Keratinocyte (primary cell): ENCODE measurements at regions not wholly inside any gene's neighbourhood (a gene's known extent, or its start where the extent isn't known, plus 50 kb on each side); places are given as distances from the start of the nearest gene placed in this dataset.

Source experiments
- DNase-seq: peaks from one replicate; pipeline ENCODE4 v3.0.0-alpha.2; 2011; ENCODE audit warnings: low read depth, missing footprints, low spot score
- FAIRE-seq: peaks from 2 replicates; lab custom pipeline; 2011; peaks lifted over from hg19 to GRCh38; lab: Jason Lieb, UNC
- H2AFZ ChIP-seq: 2 replicates; pipeline ENCODE4 v1.6.0; 2012; ENCODE audit warnings: low read length, control low read depth, inconsistent platforms; ENCODE audit not compliant: control insufficient read depth
- H3K27ac ChIP-seq: 2 replicates; pipeline ENCODE4 v1.5.1; 2011; ENCODE audit warnings: low read length; ENCODE audit not compliant: control insufficient read depth, insufficient read depth
- H3K27me3 ChIP-seq: 3 replicates; pipeline ENCODE4 v1.6.0; 2011; ENCODE audit warnings: low read length; ENCODE audit not compliant: control insufficient read depth, insufficient read depth; ENCODE audit errors: extremely low read depth
- H3K36me3 ChIP-seq, 2 experiments: 2 replicates in 1 of 2; 3 replicates in 1 of 2; pipeline ENCODE4 v1.5.1; 2011; ENCODE audit warnings: low read length in 2 of 2, mild to moderate bottlenecking in 1 of 2; ENCODE audit not compliant: control insufficient read depth in 2 of 2, insufficient read depth in 2 of 2; ENCODE audit errors: extremely low read depth in 1 of 2
- H3K4me1 ChIP-seq: 3 replicates; pipeline ENCODE4 v1.5.1; 2011; ENCODE audit warnings: low read length; ENCODE audit not compliant: control insufficient read depth, insufficient read depth; ENCODE audit errors: extremely low read depth
- H3K4me2 ChIP-seq: 3 replicates; pipeline ENCODE4 v1.6.0; 2011; ENCODE audit warnings: low read depth, low read length; ENCODE audit not compliant: control insufficient read depth, insufficient read depth; ENCODE audit errors: extremely low read depth
- H3K4me3 ChIP-seq, 3 experiments: fragments of 200-600 bp in 1 of 3; sonication (generic) in 1 of 3; 2 replicates in 2 of 3; 3 replicates in 1 of 3; pipeline ENCODE4 v1.5.1; 2011 to 2016; ENCODE audit warnings: low read length in 3 of 3, mild to moderate bottlenecking in 3 of 3, control low read depth in 2 of 3, inconsistent platforms in 1 of 3, low read depth in 1 of 3, mixed read lengths in 1 of 3, mixed run types in 1 of 3, moderate library complexity in 1 of 3; ENCODE audit not compliant: control insufficient read depth in 2 of 3, insufficient read depth in 2 of 3; ENCODE audit errors: extremely low read depth in 1 of 3
- H3K79me2 ChIP-seq: 2 replicates; pipeline ENCODE4 v1.6.0; 2012; ENCODE audit warnings: low read length; ENCODE audit not compliant: control insufficient read depth, insufficient read depth
- H3K9ac ChIP-seq: 3 replicates; pipeline ENCODE4 v1.6.0; 2011; ENCODE audit warnings: low read length; ENCODE audit not compliant: control insufficient read depth, insufficient read depth; ENCODE audit errors: extremely low read depth
- H3K9me1 ChIP-seq: 3 replicates; pipeline ENCODE4 v1.6.0; 2011; ENCODE audit warnings: low read length; ENCODE audit not compliant: control insufficient read depth, insufficient read depth; ENCODE audit errors: extremely low read depth
- H3K9me3 ChIP-seq: 2 replicates; pipeline ENCODE4 v1.5.1; 2012; ENCODE audit warnings: low read depth, low read length; ENCODE audit not compliant: control insufficient read depth
- H4K20me1 ChIP-seq: 3 replicates; pipeline ENCODE4 v1.6.0; 2011; ENCODE audit warnings: low read length; ENCODE audit not compliant: control insufficient read depth, insufficient read depth; ENCODE audit errors: extremely low read depth
- EZH2 ChIP-seq: IDR thresholded peaks from one replicate; pipeline ENCODE4 v1.6.1; 2012; ENCODE audit warnings: inconsistent platforms, mild to moderate bottlenecking, low read length, moderate library complexity
- dilution Hi-C: fragments of 300-500 bp; cut with MboI; formaldehyde crosslinking; loops from one replicate; pipeline ENCODE4 v1.7.0; 2020; ENCODE audit warnings: low sequenced_read_pairs; ENCODE audit not compliant: extremely low pct_ligation_motif_present
- TF ChIP-seq, protein P1 (sequence below), 3 experiments: IDR thresholded peaks in 1 of 3; conservative IDR thresholded peaks in 1 of 3; optimal IDR thresholded peaks in 1 of 3; 2 replicates in 2 of 3; 3 replicates in 1 of 3; pipeline versions ENCODE3 to v1.5.1; 2011; ENCODE audit warnings: low read length in 3 of 3, mild to moderate bottlenecking in 3 of 3, moderate library complexity in 2 of 3, control low read depth in 1 of 3, inconsistent platforms in 1 of 3; ENCODE audit not compliant: insufficient read depth in 2 of 3; ENCODE audit errors: extremely low read depth in 1 of 3

DNA sequence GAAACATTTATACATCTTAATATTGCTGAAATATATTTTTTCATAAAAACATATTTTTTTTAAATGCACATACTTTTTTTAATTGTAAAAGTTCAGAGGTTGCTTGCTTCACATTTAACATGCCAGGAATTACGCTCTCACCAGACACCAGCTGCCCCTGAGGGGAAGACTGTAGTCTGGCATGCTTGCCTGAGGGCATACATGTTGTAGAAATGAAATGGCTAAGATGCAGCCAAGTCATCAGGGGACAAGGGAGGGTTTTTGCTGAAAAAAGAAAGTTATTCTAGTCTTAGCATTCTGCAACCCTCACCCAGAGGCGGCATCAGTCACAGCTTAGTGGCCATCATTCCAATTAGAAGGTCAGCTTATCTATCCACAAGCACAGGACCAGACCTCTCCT, 426.7 kb upstream of the FTMT start:
- dilution Hi-C loops, result no loop called here

GRCh38 chr5:121426153-121426552, 425.5 kb upstream of the FTMT start:
- Histone ChIP-seq H3K4me1 (no peaks in the 10 kb centered on the region), H4K20me1 (no peaks in the 10 kb centered on the region), H3K79me2 (no peaks in the 10 kb centered on the region), H3K27ac (no peak overlapping the region), H3K9ac (no peak overlapping the region), H3K9me1 (no peaks in the 10 kb centered on the region), H3K9me3 (no peaks in the 10 kb centered on the region), H3K4me2 (no peak overlapping the region), H2AFZ (no peak overlapping the region), H3K36me3 (no peaks in the 10 kb centered on the region), H3K27me3 (no peaks in the 10 kb centered on the region), H3K4me3 (no peak overlapping the region)
- FAIRE-seq (no peak), DNase-seq (no peak)
- TF ChIP-seq, protein P1, sequence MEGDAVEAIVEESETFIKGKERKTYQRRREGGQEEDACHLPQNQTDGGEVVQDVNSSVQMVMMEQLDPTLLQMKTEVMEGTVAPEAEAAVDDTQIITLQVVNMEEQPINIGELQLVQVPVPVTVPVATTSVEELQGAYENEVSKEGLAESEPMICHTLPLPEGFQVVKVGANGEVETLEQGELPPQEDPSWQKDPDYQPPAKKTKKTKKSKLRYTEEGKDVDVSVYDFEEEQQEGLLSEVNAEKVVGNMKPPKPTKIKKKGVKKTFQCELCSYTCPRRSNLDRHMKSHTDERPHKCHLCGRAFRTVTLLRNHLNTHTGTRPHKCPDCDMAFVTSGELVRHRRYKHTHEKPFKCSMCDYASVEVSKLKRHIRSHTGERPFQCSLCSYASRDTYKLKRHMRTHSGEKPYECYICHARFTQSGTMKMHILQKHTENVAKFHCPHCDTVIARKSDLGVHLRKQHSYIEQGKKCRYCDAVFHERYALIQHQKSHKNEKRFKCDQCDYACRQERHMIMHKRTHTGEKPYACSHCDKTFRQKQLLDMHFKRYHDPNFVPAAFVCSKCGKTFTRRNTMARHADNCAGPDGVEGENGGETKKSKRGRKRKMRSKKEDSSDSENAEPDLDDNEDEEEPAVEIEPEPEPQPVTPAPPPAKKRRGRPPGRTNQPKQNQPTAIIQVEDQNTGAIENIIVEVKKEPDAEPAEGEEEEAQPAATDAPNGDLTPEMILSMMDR (optimal IDR thresholded peaks at IDR 0.05 in 1 of 3, IDR thresholded peaks at IDR 0.05 in 1 of 3, conservative IDR thresholded peaks at IDR 0.05 in 1 of 3; ENCODE audit: extremely low read depth in 1 of 3, insufficient read depth in 2 of 3, low read length in 3 of 3), result no peak
- TF ChIP-seq EZH2, result no peak
- dilution Hi-C loops, result no loop called here

More for the DNA sequence above, 426.7 kb upstream of the FTMT start:
- no peak for FAIRE-seq
- Histone ChIP-seq H3K79me2 (no peaks in the 10 kb centered on the region), H4K20me1 (no peaks in the 10 kb centered on the region), H2AFZ (no peak overlapping the region), H3K9me1 (no peaks in the 10 kb centered on the region), H3K4me3 (no peak overlapping the region), H3K27me3 (no peaks in the 10 kb centered on the region), H3K9ac (no peak overlapping the region), H3K27ac (no peak overlapping the region), H3K9me3 (no peaks in the 10 kb centered on the region), H3K4me2 (no peak overlapping the region), H3K4me1 (no peaks in the 10 kb centered on the region), H3K36me3 (no peaks in the 10 kb centered on the region)
- no peak for DNase-seq
- TF ChIP-seq, protein P1 (optimal IDR thresholded peaks at IDR 0.05 in 1 of 3, IDR thresholded peaks at IDR 0.05 in 1 of 3, conservative IDR thresholded peaks at IDR 0.05 in 1 of 3; ENCODE audit: extremely low read depth in 1 of 3, insufficient read depth in 2 of 3, low read length in 3 of 3), result no peak
- TF ChIP-seq EZH2, result no peak
